Liver (tissue), 8 donors: ENCODE measurements at regions not wholly inside any gene's neighbourhood (a gene's known extent, or its start where the extent isn't known, plus 50 kb on each side); places are given as distances from the start of the nearest gene placed in this dataset.

Source experiments
- DNase-seq: peaks from one replicate; pipeline ENCODE4 v3.0.0-alpha.2; 2017; ENCODE audit warnings: low spot score
- H3K27ac ChIP-seq, 2 donors: one replicate each; pipeline ENCODE4 v1.7.0; 2013; ENCODE audit warnings: inconsistent platforms in 2 of 2, low read length in 2 of 2, control low read depth in 1 of 2, low read depth in 1 of 2, mild to moderate bottlenecking in 1 of 2
- H3K27me3 ChIP-seq, 4 donors: one replicate each; pipeline versions ENCODE4 v1.6.1 to v1.7.0; 2013; ENCODE audit warnings: low read length in 3 of 4, inconsistent platforms in 1 of 4, mild to moderate bottlenecking in 1 of 4, moderate library complexity in 1 of 4; ENCODE audit not compliant: control insufficient read depth in 4 of 4, insufficient read depth in 4 of 4
- H3K36me3 ChIP-seq, 4 donors: one replicate each; pipeline versions ENCODE4 v1.6.1 to v1.7.0; 2013; ENCODE audit warnings: low read length in 3 of 4, mild to moderate bottlenecking in 3 of 4, low read depth in 1 of 4, moderate library complexity in 1 of 4; ENCODE audit not compliant: control insufficient read depth in 4 of 4, insufficient read depth in 3 of 4
- H3K4me1 ChIP-seq, 4 donors: one replicate each; pipeline versions ENCODE4 v1.6.1 to v1.7.0; 2013; ENCODE audit warnings: low read length in 3 of 4, mild to moderate bottlenecking in 3 of 4, moderate library complexity in 1 of 4; ENCODE audit not compliant: control insufficient read depth in 4 of 4, insufficient read depth in 4 of 4
- H3K4me3 ChIP-seq, 3 donors: one replicate each; pipeline versions ENCODE4 v1.6.1 to v1.7.0; 2013; ENCODE audit warnings: low read length in 3 of 3, control low read depth in 1 of 3, low read depth in 1 of 3, mild to moderate bottlenecking in 1 of 3
- H3K9ac ChIP-seq, 2 donors: one replicate each; pipeline ENCODE4 v1.7.0; 2013; ENCODE audit warnings: low read length in 2 of 2, mild to moderate bottlenecking in 2 of 2, moderate library complexity in 2 of 2, control low read depth in 1 of 2, low read depth in 1 of 2
- H3K9me3 ChIP-seq, 4 donors: one replicate each; pipeline versions ENCODE4 v1.6.1 to v1.7.0; 2013; ENCODE audit warnings: low read length in 3 of 4; ENCODE audit not compliant: control insufficient read depth in 4 of 4
- EGR1 ChIP-seq, 2 donors: IDR thresholded peaks; 2 replicates each; pipeline ENCODE4 v1.6.1; 2016 to 2018; ENCODE audit warnings: antibody characterized with exemption in 2 of 2, low read depth in 2 of 2
- FOXA1 ChIP-seq: IDR thresholded peaks from 2 replicates; pipeline ENCODE4 v1.6.1; 2016; ENCODE audit warnings: antibody characterized with exemption
- FOXA2 ChIP-seq: IDR thresholded peaks from 2 replicates; pipeline ENCODE4 v1.6.1; 2016; ENCODE audit warnings: antibody characterized with exemption
- GABPA ChIP-seq, 2 donors: IDR thresholded peaks in 1 of 2; conservative IDR thresholded peaks in 1 of 2; 2 replicates each; pipeline ENCODE4 v1.6.1; 2016; ENCODE audit warnings: antibody characterized with exemption in 2 of 2, mild to moderate bottlenecking in 1 of 2, moderate library complexity in 1 of 2
- HNF4A ChIP-seq, 2 donors: conservative IDR thresholded peaks; 2 replicates each; pipeline ENCODE4 v1.6.1; 2016; ENCODE audit warnings: antibody characterized with exemption in 2 of 2, mild to moderate bottlenecking in 2 of 2
- HNF4G ChIP-seq: IDR thresholded peaks from 2 replicates; pipeline ENCODE4 v1.6.1; 2016; ENCODE audit warnings: antibody characterized with exemption
- JUND ChIP-seq, 2 donors: IDR thresholded peaks; 2 replicates each; pipeline ENCODE4 v1.6.1; 2016; ENCODE audit warnings: antibody characterized with exemption in 2 of 2
- NR2F2 ChIP-seq: IDR thresholded peaks from 2 replicates; pipeline ENCODE4 v1.6.1; 2016; ENCODE audit warnings: antibody characterized with exemption
- RAD21 ChIP-seq, 2 donors: IDR thresholded peaks; 2 replicates each; pipeline ENCODE4 v1.6.1; 2016; ENCODE audit warnings: antibody characterized with exemption in 2 of 2, mild to moderate bottlenecking in 2 of 2
- RXRA ChIP-seq, 2 donors: IDR thresholded peaks; 2 replicates each; pipeline ENCODE4 v1.6.1; 2017 to 2018; ENCODE audit warnings: antibody characterized with exemption in 2 of 2, mild to moderate bottlenecking in 1 of 2
- SP1 ChIP-seq: IDR thresholded peaks from 2 replicates; pipeline ENCODE4 v1.6.1; 2018; ENCODE audit warnings: antibody characterized with exemption, mild to moderate bottlenecking
- TAF1 ChIP-seq: conservative IDR thresholded peaks from 2 replicates; pipeline ENCODE4 v1.6.1; 2016; ENCODE audit warnings: antibody characterized with exemption, mild to moderate bottlenecking
- YY1 ChIP-seq: IDR thresholded peaks from 2 replicates; pipeline ENCODE4 v1.6.1; 2016; ENCODE audit warnings: antibody characterized with exemption, mild to moderate bottlenecking
- WGBS: extraction: QIAGEN DNeasy Blood & Tissue Kit; methylation state at CpG from one replicate; pipeline ENCODE4 v1.1.7; 2013; 5-methylcytosine and 5-hydroxymethylcytosine counted together
- TF ChIP-seq, protein P1 (sequence below): IDR thresholded peaks from 2 replicates; pipeline ENCODE4 v1.6.1; 2016; ENCODE audit warnings: antibody characterized with exemption
- TF ChIP-seq, protein P2 (sequence below): fragments of 150-350 bp; IDR thresholded peaks from 2 replicates; pipeline ENCODE4 v1.5.1; 2017; ENCODE audit warnings: improper control_type of control experiment, low read depth, low read length; ENCODE audit not compliant: missing input control
- TF ChIP-seq, protein P3 (sequence below): IDR thresholded peaks from 2 replicates; pipeline ENCODE4 v1.6.1; 2016; ENCODE audit warnings: antibody characterized with exemption
- donor health status: healthy.
- donor health status: healthy.
- donor health status: healthy.
- donor health status: healthy.
- donor health status: healthy.

DNA sequence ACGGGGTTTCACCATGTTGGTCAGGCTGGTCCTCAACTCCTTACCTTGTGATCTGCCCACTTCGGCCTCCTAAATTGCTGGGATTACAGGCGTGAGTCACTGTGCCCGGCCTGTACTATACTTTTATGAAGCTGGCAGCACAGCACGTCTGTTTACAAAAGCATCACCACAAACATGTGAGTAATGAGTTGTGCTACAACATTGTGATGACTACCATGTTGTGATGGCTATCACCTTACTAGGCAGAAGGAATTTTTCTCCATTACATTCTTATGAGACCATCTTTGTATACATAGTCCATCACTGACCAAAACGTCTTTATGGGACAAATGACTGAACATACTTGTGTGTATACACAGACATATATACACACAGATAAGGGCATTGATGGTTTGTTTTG, 1019.0 kb downstream of the CDH18 start:
- WGBS, result 74% methylated on average over 6 of the region's 6 CpGs
- TF ChIP-seq NR2F2 (no peak), HNF4G (no peak), EGR1 (IDR thresholded peaks at IDR 0.05; ENCODE audit: low read depth in 2 of 2) (no peak)
- TF ChIP-seq, protein P1, sequence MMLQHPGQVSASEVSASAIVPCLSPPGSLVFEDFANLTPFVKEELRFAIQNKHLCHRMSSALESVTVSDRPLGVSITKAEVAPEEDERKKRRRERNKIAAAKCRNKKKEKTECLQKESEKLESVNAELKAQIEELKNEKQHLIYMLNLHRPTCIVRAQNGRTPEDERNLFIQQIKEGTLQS, result no peak
- TF ChIP-seq, protein P2, sequence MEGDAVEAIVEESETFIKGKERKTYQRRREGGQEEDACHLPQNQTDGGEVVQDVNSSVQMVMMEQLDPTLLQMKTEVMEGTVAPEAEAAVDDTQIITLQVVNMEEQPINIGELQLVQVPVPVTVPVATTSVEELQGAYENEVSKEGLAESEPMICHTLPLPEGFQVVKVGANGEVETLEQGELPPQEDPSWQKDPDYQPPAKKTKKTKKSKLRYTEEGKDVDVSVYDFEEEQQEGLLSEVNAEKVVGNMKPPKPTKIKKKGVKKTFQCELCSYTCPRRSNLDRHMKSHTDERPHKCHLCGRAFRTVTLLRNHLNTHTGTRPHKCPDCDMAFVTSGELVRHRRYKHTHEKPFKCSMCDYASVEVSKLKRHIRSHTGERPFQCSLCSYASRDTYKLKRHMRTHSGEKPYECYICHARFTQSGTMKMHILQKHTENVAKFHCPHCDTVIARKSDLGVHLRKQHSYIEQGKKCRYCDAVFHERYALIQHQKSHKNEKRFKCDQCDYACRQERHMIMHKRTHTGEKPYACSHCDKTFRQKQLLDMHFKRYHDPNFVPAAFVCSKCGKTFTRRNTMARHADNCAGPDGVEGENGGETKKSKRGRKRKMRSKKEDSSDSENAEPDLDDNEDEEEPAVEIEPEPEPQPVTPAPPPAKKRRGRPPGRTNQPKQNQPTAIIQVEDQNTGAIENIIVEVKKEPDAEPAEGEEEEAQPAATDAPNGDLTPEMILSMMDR, result no peak

GRCh38 chr5:18970000-18970399, 1018.0 kb downstream of the CDH18 start:
- DNase-seq, result no peak
- 66% methylated on average over 5 of the region's 5 CpGs for WGBS
- TF ChIP-seq RAD21 (IDR thresholded peaks at IDR 0.05), result no peak
- H3K27ac ChIP-seq, result no peak overlapping the region
- no peaks in the 10 kb centered on the region for H3K36me3 ChIP-seq
- no peak overlapping the region for H3K9ac ChIP-seq
- no peak overlapping the region for H3K4me3 ChIP-seq
- H3K9me3 ChIP-seq, result no peaks in the 10 kb centered on the region
- H3K4me1 ChIP-seq, result no peaks in the 10 kb centered on the region
- no peaks in the 10 kb centered on the region for H3K27me3 ChIP-seq

More for the DNA sequence above, 1019.0 kb downstream of the CDH18 start:
- Histone ChIP-seq H3K9ac (no peak overlapping the region), H3K9me3 (no peaks in the 10 kb centered on the region), H3K4me3 (no peak overlapping the region), H3K27me3 (no peaks in the 10 kb centered on the region), H3K4me1 (no peaks in the 10 kb centered on the region), H3K36me3 (no peaks in the 10 kb centered on the region), H3K27ac (no peak overlapping the region)
- no peak for DNase-seq

GRCh38 chr5:18972177-18972576, 1015.8 kb downstream of the CDH18 start:
- no peaks in the 10 kb centered on the region for H3K4me1 ChIP-seq
- H3K36me3 ChIP-seq, result no peaks in the 10 kb centered on the region
- no peak overlapping the region for H3K9ac ChIP-seq
- no peak overlapping the region for H3K4me3 ChIP-seq
- DNase-seq, result no peak
- no peaks in the 10 kb centered on the region for H3K9me3 ChIP-seq
- no peaks in the 10 kb centered on the region for H3K27me3 ChIP-seq
- WGBS, result 43% methylated on average over 3 of the region's 3 CpGs
- no peak for TF ChIP-seq RXRA (IDR thresholded peaks at IDR 0.05)
- TF ChIP-seq RAD21 (IDR thresholded peaks at IDR 0.05), result no peak
- no peak for TF ChIP-seq HNF4G
- H3K27ac ChIP-seq, result no peak overlapping the region

GRCh38 chr5:18975624-18976023, 1012.4 kb downstream of the CDH18 start:
- 61% methylated on average over 5 of the region's 5 CpGs for WGBS
- Histone ChIP-seq H3K4me3 (no peak overlapping the region), H3K9ac (no peak overlapping the region), H3K4me1 (no peaks in the 10 kb centered on the region), H3K27me3 (no peaks in the 10 kb centered on the region), H3K36me3 (no peaks in the 10 kb centered on the region), H3K27ac (no peak overlapping the region), H3K9me3 (no peaks in the 10 kb centered on the region)
- TF ChIP-seq HNF4A (conservative IDR thresholded peaks at IDR 0.05), result no peak
- TF ChIP-seq FOXA1, result no peak
- TF ChIP-seq, protein P3, sequence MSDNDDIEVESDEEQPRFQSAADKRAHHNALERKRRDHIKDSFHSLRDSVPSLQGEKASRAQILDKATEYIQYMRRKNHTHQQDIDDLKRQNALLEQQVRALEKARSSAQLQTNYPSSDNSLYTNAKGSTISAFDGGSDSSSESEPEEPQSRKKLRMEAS, result no peak
- no peak for TF ChIP-seq TAF1
- no peak for TF ChIP-seq HNF4G
- TF ChIP-seq SP1, result no peak
- no peak for TF ChIP-seq RAD21 (IDR thresholded peaks at IDR 0.05)
- no peak for TF ChIP-seq FOXA2
- no peak for TF ChIP-seq JUND (IDR thresholded peaks at IDR 0.05)
- no peak for TF ChIP-seq RXRA (IDR thresholded peaks at IDR 0.05)
- no peak for TF ChIP-seq GABPA (IDR thresholded peaks at IDR 0.05 in 1 of 2, conservative IDR thresholded peaks at IDR 0.05 in 1 of 2)
- no peak for TF ChIP-seq YY1
- no peak for DNase-seq
